Neutrophil (primary cell): ENCODE measurements at regions not wholly inside any gene's neighbourhood (a gene's known extent, or its start where the extent isn't known, plus 50 kb on each side); places are given as distances from the start of the nearest gene placed in this dataset.

Experiments used
- H3K27ac ChIP-seq: fragments of 200-600 bp; sonication (generic); 2 replicates; pipeline ENCODE4 v1.5.1; 2016; ENCODE audit warnings: mild to moderate bottlenecking, moderate library complexity
- H3K27me3 ChIP-seq: fragments of 200-600 bp; sonication (generic); 2 replicates; pipeline ENCODE4 v1.6.0; 2016; ENCODE audit warnings: mild to moderate bottlenecking
- H3K36me3 ChIP-seq: fragments of 200-600 bp; sonication (generic); 2 replicates; pipeline ENCODE4 v1.5.1; 2017
- H3K4me1 ChIP-seq, 2 experiments: fragments of 200-600 bp in 1 of 2; sonication (generic) in 1 of 2; 1 replicate in 1 of 2; 2 replicates in 1 of 2; pipeline versions ENCODE4 v1.5.1 to v1.6.1; 2013 to 2016; ENCODE audit warnings: low read depth in 1 of 2, low read length in 1 of 2, mild to moderate bottlenecking in 1 of 2, moderate library complexity in 1 of 2; ENCODE audit not compliant: control insufficient read depth in 1 of 2, insufficient read depth in 1 of 2
- H3K4me3 ChIP-seq, 2 experiments: fragments of 200-600 bp in 1 of 2; sonication (generic) in 1 of 2; 1 replicate in 1 of 2; 2 replicates in 1 of 2; pipeline ENCODE4 v1.5.1; 2013 to 2016; ENCODE audit warnings: low read depth in 1 of 2, low read length in 1 of 2, mild to moderate bottlenecking in 1 of 2, moderate library complexity in 1 of 2
- H3K9me3 ChIP-seq: fragments of 200-600 bp; sonication (generic); 2 replicates; pipeline ENCODE4 v1.5.1; 2016
- CTCF ChIP-seq: fragments of 200-600 bp; sonication (generic); IDR thresholded peaks from 2 replicates; pipeline ENCODE4 v1.5.1; 2016; ENCODE audit warnings: antibody characterized with exemption

- H3K27ac ChIP-seq, result no peak overlapping the region
- no peak for TF ChIP-seq CTCF
These were observed 373.1 kb downstream of the TGFB2 start for GRCh38 chr1:218718206-218718605.

GRCh38 chr1:218718977-218719376, 373.8 kb downstream of the TGFB2 start:
- Histone ChIP-seq H3K36me3 (no peaks in the 10 kb centered on the region), H3K9me3 (no peaks in the 10 kb centered on the region), H3K27ac (no peak overlapping the region), H3K27me3 (no peaks in the 10 kb centered on the region), H3K4me3 (no peak overlapping the region), H3K4me1 (no peaks in the 10 kb centered on the region)
- TF ChIP-seq CTCF, result no peak

More at GRCh38 chr1:218718206-218718605, 373.1 kb downstream of the TGFB2 start:
- Histone ChIP-seq H3K36me3 (no peaks in the 10 kb centered on the region), H3K4me1 (no peaks in the 10 kb centered on the region), H3K27me3 (no peaks in the 10 kb centered on the region), H3K4me3 (no peak overlapping the region), H3K9me3 (no peaks in the 10 kb centered on the region)

- no peaks in the 10 kb centered on the region for H3K27me3 ChIP-seq
- H3K36me3 ChIP-seq, result no peaks in the 10 kb centered on the region
- no peak overlapping the region for H3K4me3 ChIP-seq
- H3K4me1 ChIP-seq, result no peaks in the 10 kb centered on the region
- no peak for TF ChIP-seq CTCF
- no peak overlapping the region for H3K27ac ChIP-seq
- no peaks in the 10 kb centered on the region for H3K9me3 ChIP-seq
These were observed 383.9 kb downstream of the TGFB2 start for GRCh38 chr1:218728898-218729565.

- H3K9me3 ChIP-seq, result no peaks in the 10 kb centered on the region
- no peak overlapping the region for H3K4me3 ChIP-seq
- no peaks in the 10 kb centered on the region for H3K36me3 ChIP-seq
- no peaks in the 10 kb centered on the region for H3K4me1 ChIP-seq
- TF ChIP-seq CTCF, result no peak
- H3K27ac ChIP-seq, result no peak overlapping the region
- no peaks in the 10 kb centered on the region for H3K27me3 ChIP-seq
These were observed 390.4 kb downstream of the TGFB2 start for GRCh38 chr1:218735436-218736032.

- Histone ChIP-seq H3K4me1 (no peaks in the 10 kb centered on the region), H3K36me3 (no peaks in the 10 kb centered on the region), H3K27ac (no peak overlapping the region), H3K9me3 (no peaks in the 10 kb centered on the region), H3K4me3 (no peak overlapping the region), H3K27me3 (no peaks in the 10 kb centered on the region)
- no peak for TF ChIP-seq CTCF
These were observed 394.3 kb downstream of the TGFB2 start for GRCh38 chr1:218739426-218739825.
